HFFc6 (cell line): ENCODE measurements at regions not wholly inside any gene's neighbourhood (a gene's known extent, or its start where the extent isn't known, plus 50 kb on each side); places are given as distances from the start of the nearest gene placed in this dataset.
A peak's percentile ranks its signal among the peaks of the same experiment; 100 is the strongest.

Experiments used
- DNase-seq: peaks from one replicate; pipeline ENCODE4 v3.0.0-alpha.2; 2018
- H3K27ac Mint-ChIP-seq: 2 replicates; pipeline ENCODE4 v1.8.0; 2020; ENCODE audit warnings: mild to moderate bottlenecking, mixed read lengths
- H3K27me3 Mint-ChIP-seq: 2 replicates; pipeline ENCODE4 v1.8.0; 2021; ENCODE audit warnings: mild to moderate bottlenecking, moderate library complexity, mixed read lengths; ENCODE audit not compliant: insufficient read depth
- H3K36me3 Mint-ChIP-seq: 2 replicates; pipeline ENCODE4 v1.8.0; 2021; ENCODE audit warnings: low read depth, mixed read lengths
- H3K4me1 Mint-ChIP-seq: 2 replicates; pipeline ENCODE4 v1.8.0; 2020; ENCODE audit warnings: low read depth, mixed read lengths
- H3K4me3 Mint-ChIP-seq: 2 replicates; pipeline ENCODE4 v1.8.0; 2020; ENCODE audit warnings: mild to moderate bottlenecking, moderate library complexity, mixed read lengths
- H3K9me3 Mint-ChIP-seq: 2 replicates; pipeline ENCODE4 v1.8.0; 2020; ENCODE audit warnings: mild to moderate bottlenecking, mixed read lengths
- CTCF ChIP-seq: fragments of 200-600 bp; sonication (generic); IDR thresholded peaks from 2 replicates; pipeline ENCODE4 v1.5.0; 2021; ENCODE audit warnings: antibody characterized with exemption, mild to moderate bottlenecking

- no peak for DNase-seq
- TF ChIP-seq CTCF, result no peak
- H3K27ac Mint-ChIP-seq, result no peak overlapping the region
- peaks cover 6% of the 10 kb centered on the region; the same call in 1 of the 2 replicates for H3K9me3 Mint-ChIP-seq
- no peaks in the 10 kb centered on the region for H3K36me3 Mint-ChIP-seq
- H3K27me3 Mint-ChIP-seq, result no peaks in the 10 kb centered on the region
- no peak overlapping the region for H3K4me3 Mint-ChIP-seq
- no peaks in the 10 kb centered on the region for H3K4me1 Mint-ChIP-seq
These were observed 608.8 kb upstream of the PCDH10 start for GRCh38 chr4:132540268-132540667.

- Mint-ChIP-seq H3K4me1 (no peaks in the 10 kb centered on the region), H3K4me3 (no peak overlapping the region)
These were observed 608.3 kb upstream of the PCDH10 start for GRCh38 chr4:132540797-132541196.

GRCh38 chr4:132542228-132542627, 606.9 kb upstream of the PCDH10 start:
- H3K4me1 Mint-ChIP-seq, result no peaks in the 10 kb centered on the region
- H3K27ac Mint-ChIP-seq, result no peak overlapping the region
- H3K9me3 Mint-ChIP-seq, result peaks cover 6% of the 10 kb centered on the region; the same call in 1 of the 2 replicates
- H3K36me3 Mint-ChIP-seq, result no peaks in the 10 kb centered on the region
- no peak for TF ChIP-seq CTCF
- DNase-seq, result no peak
- no peak overlapping the region for H3K4me3 Mint-ChIP-seq
- H3K27me3 Mint-ChIP-seq, result no peaks in the 10 kb centered on the region

More at GRCh38 chr4:132540797-132541196, 608.3 kb upstream of the PCDH10 start:
- DNase-seq, result no peak
- Mint-ChIP-seq H3K27ac (no peak overlapping the region), H3K36me3 (no peaks in the 10 kb centered on the region), H3K27me3 (no peaks in the 10 kb centered on the region), H3K9me3 (peaks cover 6% of the 10 kb centered on the region; the same call in 1 of the 2 replicates)
- TF ChIP-seq CTCF, result no peak

GRCh38 chr4:132548463-132548862, 600.6 kb upstream of the PCDH10 start:
- no peaks in the 10 kb centered on the region for H3K27me3 Mint-ChIP-seq
- no peaks in the 10 kb centered on the region for H3K4me1 Mint-ChIP-seq
- H3K36me3 Mint-ChIP-seq, result no peaks in the 10 kb centered on the region
- no peaks in the 10 kb centered on the region; the same call in 1 of the 2 replicates for H3K9me3 Mint-ChIP-seq
- no peak for DNase-seq
- H3K4me3 Mint-ChIP-seq, result no peak overlapping the region
- no peak for TF ChIP-seq CTCF
- H3K27ac Mint-ChIP-seq, result no peak overlapping the region

GRCh38 chr4:132556316-132556715, 592.8 kb upstream of the PCDH10 start:
- no peaks in the 10 kb centered on the region for H3K27me3 Mint-ChIP-seq
- no peaks in the 10 kb centered on the region for H3K4me1 Mint-ChIP-seq
- TF ChIP-seq CTCF, result no peak
- no peaks in the 10 kb centered on the region; the same call in 1 of the 2 replicates for H3K9me3 Mint-ChIP-seq
- no peak overlapping the region for H3K27ac Mint-ChIP-seq
- no peaks in the 10 kb centered on the region for H3K36me3 Mint-ChIP-seq
- no peak overlapping the region for H3K4me3 Mint-ChIP-seq
- DNase-seq, result no peak

- no peaks in the 10 kb centered on the region for H3K36me3 Mint-ChIP-seq
- no peaks in the 10 kb centered on the region for H3K27me3 Mint-ChIP-seq
- no peak overlapping the region for H3K27ac Mint-ChIP-seq
- peak; percentile 43; the same call in 1 of the 2 replicates for TF ChIP-seq CTCF
- no peaks in the 10 kb centered on the region for H3K4me1 Mint-ChIP-seq
- DNase-seq, result peak; percentile 1
- H3K9me3 Mint-ChIP-seq, result no peaks in the 10 kb centered on the region; the same call in 1 of the 2 replicates
- H3K4me3 Mint-ChIP-seq, result no peak overlapping the region
These were observed 591.4 kb upstream of the PCDH10 start for GRCh38 chr4:132557660-132558059.
